Naive thymus-derived CD8-positive, alpha-beta T cell (primary cell): ENCODE measurements at regions not wholly inside any gene's neighbourhood (a gene's known extent, or its start where the extent isn't known, plus 50 kb on each side); places are given as distances from the start of the nearest gene placed in this dataset.

ENCODE experiments used
- ATAC-seq, 2 donors: fragments of 150-1000 bp; cut with Tn5 transposase in 1 of 2; sonication (Bioruptor Pico), chemical (Tn5 transposase) in 1 of 2; 1 replicate in 1 of 2; 2 replicates in 1 of 2; pipeline ENCODE4 v1.10.0; 2021; ENCODE audit warnings: mild to moderate bottlenecking in 2 of 2, moderate library complexity in 2 of 2
- POLR2A ChIA-PET: fragments of 350-600 bp; sonication (Branson Sonifier 250); formaldehyde crosslinking; loops from one replicate; lab custom pipeline; 2021; ENCODE audit warnings: antibody characterized with exemption; lab: Charles Lee
- DNase-seq, 10 donors: peaks; one replicate each; pipeline versions ENCODE4 v3.0.0 to v3.0.0-alpha.2; 2020 to 2022
- H3K27ac Mint-ChIP-seq, 10 donors: one replicate each; pipeline ENCODE4 v1.8.0; 2020 to 2022; ENCODE audit warnings: mild to moderate bottlenecking in 10 of 10, mixed read lengths in 10 of 10, moderate library complexity in 4 of 10, inconsistent platforms in 1 of 10
- H3K27me3 Mint-ChIP-seq, 5 donors: one replicate each; pipeline ENCODE4 v1.8.0; 2021 to 2022; ENCODE audit warnings: mixed read lengths in 5 of 5
- H3K36me3 Mint-ChIP-seq, 3 donors: one replicate each; pipeline ENCODE4 v1.8.0; 2020 to 2022; ENCODE audit warnings: mixed read lengths in 3 of 3, mild to moderate bottlenecking in 2 of 3, inconsistent platforms in 1 of 3
- H3K4me1 Mint-ChIP-seq, 4 donors: one replicate each; pipeline ENCODE4 v1.8.0; 2021 to 2022; ENCODE audit warnings: mixed read lengths in 4 of 4
- H3K4me3 Mint-ChIP-seq, 10 donors: one replicate each; pipeline ENCODE4 v1.8.0; 2020 to 2022; ENCODE audit warnings: mild to moderate bottlenecking in 10 of 10, mixed read lengths in 10 of 10, moderate library complexity in 6 of 10, inconsistent platforms in 1 of 10
- H3K9me3 Mint-ChIP-seq, 9 donors: one replicate each; pipeline ENCODE4 v1.8.0; 2020 to 2022; ENCODE audit warnings: mixed read lengths in 9 of 9, mild to moderate bottlenecking in 3 of 9, inconsistent platforms in 1 of 9, moderate library complexity in 1 of 9

DNA sequence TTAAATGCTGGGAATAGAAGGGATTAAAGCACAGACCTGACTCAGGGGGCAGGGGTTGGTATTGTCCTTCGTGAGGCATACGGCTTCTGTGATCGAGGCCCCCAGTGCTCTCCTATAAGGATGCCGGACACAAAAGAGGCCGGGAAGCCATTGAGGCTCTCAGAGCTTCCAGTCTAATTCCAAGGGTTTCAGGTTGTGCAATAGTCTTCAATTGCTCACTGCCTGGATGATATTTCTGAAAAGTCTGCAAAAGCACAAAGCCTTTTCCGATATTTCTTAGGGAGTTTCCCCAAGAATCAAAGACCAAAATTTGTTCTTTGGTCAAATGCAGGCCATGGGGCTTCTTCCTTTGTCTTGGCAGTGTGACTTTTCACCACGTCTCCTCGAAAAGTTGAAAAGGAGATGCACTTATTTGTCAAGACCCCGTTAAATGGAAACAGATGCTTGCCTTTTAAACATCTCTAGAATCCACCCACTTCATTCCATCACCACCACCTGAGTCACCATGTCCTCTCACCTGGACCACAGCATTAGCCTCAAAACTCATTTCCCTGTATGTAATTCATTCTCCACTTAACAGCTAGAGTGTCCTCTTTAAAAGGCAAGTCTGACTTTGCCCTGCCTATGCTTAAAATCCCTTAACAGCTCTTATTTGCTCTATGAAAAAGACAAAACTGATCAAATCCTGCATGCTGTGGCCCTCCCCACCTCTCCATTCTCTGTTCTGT is 134.8 kb upstream of the NAMPT start:
- no peak overlapping the region for H3K4me3 Mint-ChIP-seq
- no peak for DNase-seq
- peaks cover 7 to 28% (median 16%) of the 10 kb centered on the region in 9 donors for H3K9me3 Mint-ChIP-seq
- H3K36me3 Mint-ChIP-seq = peaks cover 0 to 18% (median 0%) of the 10 kb centered on the region in 3 donors
- H3K27ac Mint-ChIP-seq = no peak overlapping the region
- peaks cover 0 to 4% (median 2%) of the 10 kb centered on the region in 4 donors for H3K4me1 Mint-ChIP-seq
- H3K27me3 Mint-ChIP-seq = peaks cover 5 to 26% (median 16%) of the 10 kb centered on the region in 5 donors
- no peak for ATAC-seq
- POLR2A ChIA-PET = no interaction called here

DNA sequence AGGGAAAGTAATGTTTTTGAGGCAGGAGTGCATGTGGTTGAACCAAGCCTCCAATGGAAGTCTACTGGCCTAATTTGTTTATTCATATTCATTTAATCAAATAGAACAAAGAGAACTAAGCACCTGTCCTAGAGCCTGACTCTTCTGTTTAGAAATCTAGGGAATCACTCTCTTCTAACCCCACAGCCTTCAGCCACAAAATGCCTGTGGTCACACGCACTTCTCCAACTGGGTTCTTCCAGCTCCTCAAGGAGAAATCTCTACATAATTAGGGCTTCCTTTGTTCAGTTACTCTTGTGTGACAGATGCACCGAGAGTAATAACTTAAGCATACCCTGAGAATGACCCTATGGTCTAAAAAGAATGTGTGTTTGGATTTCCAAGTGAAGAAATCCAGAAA is 133.7 kb upstream of the NAMPT start:
- no peak for ATAC-seq
- Mint-ChIP-seq H3K9me3 (peaks cover 7 to 28% (median 16%) of the 10 kb centered on the region in 9 donors), H3K27me3 (peaks cover 4 to 18% (median 12%) of the 10 kb centered on the region in 5 donors), H3K36me3 (peaks cover 0 to 18% (median 0%) of the 10 kb centered on the region in 3 donors), H3K4me1 (no peaks in the 10 kb centered on the region), H3K27ac (no peak overlapping the region), H3K4me3 (no peak overlapping the region)
- POLR2A ChIA-PET = no interaction called here
- no peak for DNase-seq

- POLR2A ChIA-PET = no interaction called here
- Mint-ChIP-seq H3K27me3 (peaks cover 4 to 18% (median 12%) of the 10 kb centered on the region in 5 donors), H3K27ac (no peak overlapping the region), H3K4me3 (no peak overlapping the region), H3K4me1 (no peaks in the 10 kb centered on the region), H3K36me3 (peaks cover 0 to 18% (median 0%) of the 10 kb centered on the region in 3 donors), H3K9me3 (peaks cover 7 to 28% (median 16%) of the 10 kb centered on the region in 9 donors)
- ATAC-seq = no peak
- DNase-seq = no peak
These were observed 133.3 kb upstream of the NAMPT start for GRCh38 chr7:106418094-106418493.

GRCh38 chr7:106417273-106417902 is 132.6 kb upstream of the NAMPT start:
- Mint-ChIP-seq H3K27ac (no peak overlapping the region), H3K9me3 (peaks cover 7 to 28% (median 16%) of the 10 kb centered on the region in 9 donors), H3K36me3 (peaks cover 0 to 18% (median 0%) of the 10 kb centered on the region in 3 donors), H3K27me3 (peaks cover 4 to 19% (median 12%) of the 10 kb centered on the region in 5 donors), H3K4me3 (no peak overlapping the region), H3K4me1 (no peaks in the 10 kb centered on the region)
- ATAC-seq (no peak), DNase-seq (no peak)
- POLR2A ChIA-PET = no interaction called here

DNA sequence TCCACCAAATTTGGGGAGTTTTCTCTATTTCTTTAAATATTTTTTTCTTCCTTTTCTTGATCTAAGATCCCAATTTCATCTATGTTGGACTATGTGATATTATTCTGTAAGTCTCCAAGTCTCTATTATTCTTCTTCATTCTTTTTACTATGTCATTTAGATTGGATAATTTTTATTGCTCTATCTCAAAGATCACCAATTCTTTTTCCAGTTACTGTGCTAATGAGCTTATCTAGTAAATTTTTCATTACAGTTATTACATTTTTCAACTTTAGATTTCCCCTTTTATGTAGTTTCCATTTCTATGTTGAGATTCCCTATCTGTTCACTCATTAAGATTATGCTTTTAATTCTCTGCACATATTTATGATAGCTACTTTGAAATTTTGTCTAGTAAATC is 131.6 kb upstream of the NAMPT start:
- Mint-ChIP-seq H3K4me1 (no peaks in the 10 kb centered on the region), H3K27ac (no peak overlapping the region), H3K4me3 (no peak overlapping the region), H3K9me3 (peaks cover 7 to 28% (median 16%) of the 10 kb centered on the region in 9 donors), H3K36me3 (peaks cover 0 to 18% (median 0%) of the 10 kb centered on the region in 3 donors), H3K27me3 (peaks cover 9 to 28% (median 15%) of the 10 kb centered on the region in 5 donors)
- no peak for DNase-seq
- POLR2A ChIA-PET = no interaction called here
- ATAC-seq = no peak

DNA sequence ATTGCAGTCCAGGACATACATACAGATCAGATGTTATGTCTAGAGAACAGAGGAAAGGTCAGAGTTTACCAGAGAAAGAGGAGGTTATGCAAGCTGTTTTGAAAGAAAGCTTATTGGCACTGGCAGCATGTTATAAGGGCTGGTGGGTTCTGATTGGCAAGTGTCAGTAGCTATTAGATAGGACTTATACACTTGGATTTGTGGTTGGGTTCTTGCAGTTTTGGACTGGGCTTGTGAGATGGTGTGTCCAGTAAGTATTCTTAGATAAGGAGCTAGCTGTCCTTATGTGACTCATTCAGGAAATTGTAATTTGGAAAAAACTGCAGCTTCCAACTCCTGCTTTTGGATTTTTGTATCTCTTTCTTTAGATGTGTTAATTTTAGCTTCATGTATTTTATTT is 130.7 kb upstream of the NAMPT start:
- no peak overlapping the region for H3K4me3 Mint-ChIP-seq
- peaks cover 0 to 18% (median 0%) of the 10 kb centered on the region in 3 donors for H3K36me3 Mint-ChIP-seq
- POLR2A ChIA-PET = no interaction called here
- H3K9me3 Mint-ChIP-seq = peaks cover 7 to 28% (median 16%) of the 10 kb centered on the region in 9 donors
- H3K27me3 Mint-ChIP-seq = peaks cover 14 to 38% (median 17%) of the 10 kb centered on the region in 5 donors
- H3K27ac Mint-ChIP-seq = no peak overlapping the region
- ATAC-seq (no peak), DNase-seq (no peak)
- no peaks in the 10 kb centered on the region for H3K4me1 Mint-ChIP-seq

DNA sequence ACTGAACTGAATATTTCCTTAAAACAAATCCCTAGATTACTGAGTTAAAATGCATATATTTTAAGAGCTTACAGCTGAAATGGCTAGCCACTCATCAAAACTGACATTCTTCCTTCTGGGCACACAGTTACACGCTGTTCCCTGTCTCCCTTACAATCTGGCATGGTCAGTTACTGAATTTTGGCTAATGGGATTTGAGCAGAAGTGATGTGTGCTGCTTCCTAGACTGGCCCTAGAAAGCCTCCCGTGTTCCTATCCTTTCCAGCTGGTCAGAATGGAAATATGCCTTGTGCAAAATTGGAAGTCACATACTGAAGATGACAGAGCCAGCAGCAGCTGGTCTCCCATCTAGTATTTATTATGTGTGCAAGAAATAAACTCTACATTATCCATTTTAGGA is 128.7 kb upstream of the NAMPT start:
- DNase-seq (no peak), ATAC-seq (no peak)
- H3K36me3 Mint-ChIP-seq = peaks cover 0 to 18% (median 0%) of the 10 kb centered on the region in 3 donors
- no peaks in the 10 kb centered on the region for H3K4me1 Mint-ChIP-seq
- peaks cover 12 to 32% (median 16%) of the 10 kb centered on the region in 5 donors for H3K27me3 Mint-ChIP-seq
- H3K9me3 Mint-ChIP-seq = peaks cover 7 to 28% (median 16%) of the 10 kb centered on the region in 9 donors
- POLR2A ChIA-PET = no interaction called here
- no peak overlapping the region for H3K4me3 Mint-ChIP-seq
- no peak overlapping the region for H3K27ac Mint-ChIP-seq

GRCh38 chr7:106405697-106406141 is 120.9 kb upstream of the NAMPT start:
- Mint-ChIP-seq H3K9me3 (peaks cover 0 to 10% (median 0%) of the 10 kb centered on the region in 9 donors), H3K27me3 (peaks cover 5 to 25% (median 20%) of the 10 kb centered on the region in 5 donors), H3K4me1 (no peaks in the 10 kb centered on the region), H3K4me3 (no peak overlapping the region), H3K36me3 (peaks cover 0 to 6% (median 0%) of the 10 kb centered on the region in 3 donors), H3K27ac (no peak overlapping the region)
- POLR2A ChIA-PET = no interaction called here
- DNase-seq = no peak
- ATAC-seq = no peak

GRCh38 chr7:106402898-106403297 is 118.1 kb upstream of the NAMPT start:
- POLR2A ChIA-PET = no interaction called here
- peaks cover 7 to 35% (median 21%) of the 10 kb centered on the region in 5 donors for H3K27me3 Mint-ChIP-seq

DNA sequence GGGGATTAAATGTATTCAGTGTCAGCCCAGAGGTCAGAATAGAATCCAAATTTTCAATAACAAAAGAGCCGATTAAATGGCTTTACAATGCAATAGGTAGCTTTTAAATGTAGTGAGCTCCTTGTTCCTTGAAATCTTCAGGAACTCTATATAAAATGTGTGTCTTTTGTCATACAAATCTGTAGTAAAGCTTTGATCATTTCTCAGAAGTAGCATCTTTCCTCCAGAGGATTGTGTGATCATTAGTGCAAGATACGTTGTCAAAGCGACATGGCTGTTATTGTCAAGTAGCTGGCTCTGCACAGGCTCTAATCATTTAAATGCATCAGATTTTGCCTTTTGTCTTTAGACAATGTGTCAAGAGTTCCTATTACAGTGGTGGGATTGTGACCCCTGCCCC is 116.1 kb upstream of the NAMPT start:
- DNase-seq (no peak), ATAC-seq (no peak)
- no peak overlapping the region for H3K27ac Mint-ChIP-seq
- H3K27me3 Mint-ChIP-seq = peaks cover 11 to 55% (median 29%) of the 10 kb centered on the region in 5 donors
- H3K36me3 Mint-ChIP-seq = peaks cover 0 to 6% (median 0%) of the 10 kb centered on the region in 3 donors
- no peak overlapping the region for H3K4me3 Mint-ChIP-seq
- peaks cover 0 to 10% (median 0%) of the 10 kb centered on the region in 9 donors for H3K9me3 Mint-ChIP-seq
- POLR2A ChIA-PET = no interaction called here
- H3K4me1 Mint-ChIP-seq = no peaks in the 10 kb centered on the region

More at GRCh38 chr7:106402898-106403297, 118.1 kb upstream of the NAMPT start:
- DNase-seq (no peak), ATAC-seq (no peak)
- Mint-ChIP-seq H3K4me1 (no peaks in the 10 kb centered on the region), H3K27ac (no peak overlapping the region), H3K36me3 (peaks cover 0 to 6% (median 0%) of the 10 kb centered on the region in 3 donors), H3K4me3 (no peak overlapping the region), H3K9me3 (peaks cover 0 to 10% (median 0%) of the 10 kb centered on the region in 9 donors)

GRCh38 chr7:106398786-106399185 is 114.0 kb upstream of the NAMPT start:
- POLR2A ChIA-PET = no interaction called here
- no peak overlapping the region for H3K27ac Mint-ChIP-seq
- H3K9me3 Mint-ChIP-seq = peaks cover 0 to 7% (median 0%) of the 10 kb centered on the region in 9 donors
- peaks cover 19 to 76% (median 36%) of the 10 kb centered on the region in 5 donors for H3K27me3 Mint-ChIP-seq
- H3K4me1 Mint-ChIP-seq = no peaks in the 10 kb centered on the region
- no peak for DNase-seq
- no peak overlapping the region for H3K4me3 Mint-ChIP-seq
- H3K36me3 Mint-ChIP-seq = peaks cover 0 to 6% (median 0%) of the 10 kb centered on the region in 3 donors
- no peak for ATAC-seq

DNA sequence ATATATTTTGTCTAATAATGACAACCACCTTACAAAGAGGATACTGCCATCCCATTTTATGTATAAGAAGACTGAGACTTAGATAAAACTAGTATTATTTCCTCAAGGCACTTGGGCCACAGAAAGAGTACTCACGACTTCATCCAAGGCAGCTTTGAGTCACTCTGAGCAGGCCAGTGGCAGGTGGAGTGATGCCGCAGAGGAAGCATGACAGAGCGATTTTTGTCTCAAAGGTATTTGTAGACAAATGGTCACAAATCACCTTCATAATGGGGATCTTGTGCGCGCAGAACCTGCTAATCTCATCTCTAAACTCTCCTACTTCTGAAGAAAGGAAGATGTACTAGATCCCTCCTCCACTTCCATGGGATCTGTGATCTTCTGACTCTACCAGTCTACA is 113.2 kb upstream of the NAMPT start:
- ATAC-seq (no peak), DNase-seq (no peak)
- H3K4me3 Mint-ChIP-seq = no peak overlapping the region
- POLR2A ChIA-PET = no interaction called here
- no peaks in the 10 kb centered on the region for H3K4me1 Mint-ChIP-seq
- no peak overlapping the region for H3K27ac Mint-ChIP-seq
- H3K36me3 Mint-ChIP-seq = no peaks in the 10 kb centered on the region
- H3K9me3 Mint-ChIP-seq = no peaks in the 10 kb centered on the region
- H3K27me3 Mint-ChIP-seq = peaks cover 19 to 76% (median 34%) of the 10 kb centered on the region in 5 donors

DNA sequence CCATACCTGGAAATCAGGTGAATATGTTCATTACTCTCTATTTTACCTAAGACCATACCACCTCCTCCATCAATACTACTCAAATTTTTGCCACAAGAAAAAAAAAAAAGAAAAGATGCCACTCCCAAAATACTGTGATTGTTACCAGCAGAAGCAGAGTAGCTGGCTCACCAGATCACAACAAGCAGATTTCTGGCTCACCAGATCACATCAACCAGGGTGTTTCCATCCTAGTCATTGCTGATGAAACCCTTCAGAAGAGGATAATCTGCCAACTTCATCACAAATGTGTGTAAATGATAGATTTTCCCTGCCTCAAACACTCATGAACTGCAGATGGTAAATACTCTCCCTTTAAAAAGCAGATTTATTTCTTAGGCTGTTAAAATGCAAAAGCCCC is 109.7 kb upstream of the NAMPT start:
- no peaks in the 10 kb centered on the region for H3K36me3 Mint-ChIP-seq
- H3K4me1 Mint-ChIP-seq = no peaks in the 10 kb centered on the region
- DNase-seq (no peak), ATAC-seq (no peak)
- H3K4me3 Mint-ChIP-seq = no peak overlapping the region
- H3K9me3 Mint-ChIP-seq = no peaks in the 10 kb centered on the region
- H3K27ac Mint-ChIP-seq = no peak overlapping the region
- POLR2A ChIA-PET = no interaction called here
- peaks cover 18 to 57% (median 26%) of the 10 kb centered on the region in 5 donors for H3K27me3 Mint-ChIP-seq
